HepG2 (cell line): ENCODE measurements at regions not wholly inside any gene's neighbourhood (a gene's known extent, or its start where the extent isn't known, plus 50 kb on each side); places are given as distances from the start of the nearest gene placed in this dataset.

Source experiments
- ATAC-seq: fragments of 200-7000 bp; cut with Tn5 transposase; 3 replicates; pipeline ENCODE4 v1.9.1; 2020; ENCODE audit warnings: mild to moderate bottlenecking, moderate library complexity
- BruUV-seq: library from RNA; stranded (reverse); fragments of 400-500 nt; replicated peaks from 2 replicates; lab custom pipeline; 2021; lab: Mats Ljungman, UMichigan
- CTCF ChIA-PET: fragments of 300-600 bp; formaldehyde crosslinking; extraction: SDS; loops from one replicate; lab custom pipeline; 2021; ENCODE audit warnings: low total read pairs, inconsistent platforms, low intra/inter-chr PET ratio; lab: Yijun Ruan, JAX
- POLR2A ChIA-PET: fragments of 350-600 bp; sonication (Branson Sonifier 250); formaldehyde crosslinking; loops from one replicate; lab custom pipeline; 2020; ENCODE audit warnings: antibody characterized with exemption, inconsistent platforms; lab: Yijun Ruan, JAX
- DNase-seq: peaks from one replicate; pipeline ENCODE4 v3.0.0-alpha.2; 2015; ENCODE audit warnings: low spot score
- FAIRE-seq: peaks from 3 replicates; lab custom pipeline; 2011; peaks lifted over from hg19 to GRCh38; lab: Jason Lieb, UNC
- H2AFZ ChIP-seq: one replicate; pipeline ENCODE4 v1.6.1; 2011; ENCODE audit warnings: low read length, inconsistent platforms
- H3K27ac ChIP-seq: fragments of 300-600 bp; 3 replicates; pipeline ENCODE4 v1.8.0; 2011; ENCODE audit warnings: mixed run types, mild to moderate bottlenecking, mixed read lengths, low read length, inconsistent platforms; ENCODE audit not compliant: insufficient read depth; ENCODE audit errors: extremely low read length
- H3K27me3 ChIP-seq, 2 experiments: fragments of 200-600 bp in 1 of 2; 2 replicates in 1 of 2; 3 replicates in 1 of 2; pipeline versions ENCODE4 v1.6.0 to v1.8.0; 2011; ENCODE audit warnings: low read length in 2 of 2, mild to moderate bottlenecking in 2 of 2, moderate library complexity in 2 of 2, inconsistent platforms in 1 of 2; ENCODE audit not compliant: insufficient read depth in 2 of 2, control insufficient read depth in 1 of 2
- H3K36me3 ChIP-seq, 2 experiments: fragments of 200-600 bp in 1 of 2; replicated peaks in 1 of 2; 2 replicates in 1 of 2; 3 replicates in 1 of 2; pipeline versions ENCODE4 v1.5.1 to v1.8.0; 2011; ENCODE audit warnings: low read length in 2 of 2, inconsistent platforms in 1 of 2; ENCODE audit not compliant: insufficient read depth in 2 of 2, control insufficient read depth in 1 of 2
- H3K4me1 ChIP-seq: 2 replicates; pipeline ENCODE4 v1.5.1; 2012; ENCODE audit warnings: low read length, inconsistent platforms; ENCODE audit not compliant: insufficient read depth
- H3K4me2 ChIP-seq: 2 replicates; pipeline ENCODE4 v1.6.0; 2011; ENCODE audit warnings: low read depth, low read length, inconsistent platforms
- H3K4me3 ChIP-seq, 3 experiments: fragments of 200-600 bp in 1 of 3; sonication (generic), shearing (Covaris generic) in 1 of 3; replicated peaks in 1 of 3; 2 replicates each; pipeline ENCODE4 v1.5.1; 2011 to 2016; ENCODE audit warnings: low read length in 3 of 3, inconsistent platforms in 2 of 3, low read depth in 2 of 3, mild to moderate bottlenecking in 2 of 3, control low read depth in 1 of 3, mixed read lengths in 1 of 3; ENCODE audit not compliant: insufficient read depth in 1 of 3
- H3K79me2 ChIP-seq: one replicate; pipeline ENCODE4 v1.6.1; 2011; ENCODE audit warnings: low read length, inconsistent platforms; ENCODE audit not compliant: insufficient read depth
- H3K9ac ChIP-seq: 2 replicates; pipeline ENCODE4 v1.6.0; 2011; ENCODE audit warnings: mild to moderate bottlenecking, low read depth, low read length, inconsistent platforms; ENCODE audit not compliant: insufficient read depth
- H3K9me3 ChIP-seq: 2 replicates; pipeline ENCODE4 v1.5.1; 2012; ENCODE audit warnings: mild to moderate bottlenecking, low read length
- H4K20me1 ChIP-seq: 2 replicates; pipeline ENCODE4 v1.6.0; 2011; ENCODE audit warnings: inconsistent platforms, mild to moderate bottlenecking, low read length, moderate library complexity; ENCODE audit not compliant: insufficient read depth
- BCL6 ChIP-seq: IDR thresholded peaks from 2 replicates; pipeline ENCODE4 v1.6.1; 2016; ENCODE audit warnings: missing genetic modification reagents, missing compliant biosample characterization
- BRF2 ChIP-seq: sonication (generic); formaldehyde crosslinking; IDR thresholded peaks from 2 replicates; pipeline ENCODE4 v1.8.1; 2022; ENCODE audit warnings: mild to moderate bottlenecking, missing genetic modification reagents
- CHD2 ChIP-seq: IDR thresholded peaks from 2 replicates; pipeline ENCODE4 v1.6.1; 2011; ENCODE audit warnings: low read depth, low read length, improper control_type of control experiment
- KAT8 ChIP-seq: IDR thresholded peaks from 2 replicates; pipeline ENCODE4 v1.6.1; 2016; ENCODE audit warnings: missing genetic modification reagents, missing compliant biosample characterization
- NCOA2 ChIP-seq: sonication (generic); formaldehyde crosslinking; IDR thresholded peaks from 2 replicates; pipeline ENCODE4 v1.8.0; 2022; ENCODE audit warnings: inconsistent platforms
- NR2F2 ChIP-seq: IDR thresholded peaks from 2 replicates; pipeline ENCODE4 v1.6.1; 2012; ENCODE audit warnings: low read depth, inconsistent platforms, borderline replicate concordance
- PAXIP1 ChIP-seq: sonication (generic); formaldehyde crosslinking; conservative IDR thresholded peaks from 2 replicates; pipeline ENCODE4 v1.4.0; 2020; ENCODE audit warnings: mild to moderate bottlenecking, missing genetic modification reagents, moderate library complexity
- SALL2 ChIP-seq: sonication (generic); formaldehyde crosslinking; IDR thresholded peaks from 2 replicates; pipeline ENCODE4 v1.8.1; 2023; ENCODE audit warnings: mild to moderate bottlenecking, missing genetic modification reagents, inconsistent platforms
- THAP9 ChIP-seq: sonication (generic); formaldehyde crosslinking; IDR thresholded peaks from 2 replicates; pipeline ENCODE4; 2020; ENCODE audit warnings: missing genetic modification reagents, mild to moderate bottlenecking, borderline replicate concordance
- ZC3H13 ChIP-seq: sonication (generic); formaldehyde crosslinking; IDR thresholded peaks from 2 replicates; pipeline ENCODE4 v1.8.1; 2023; ENCODE audit warnings: mild to moderate bottlenecking, missing genetic modification reagents, moderate library complexity
- ZNF274 ChIP-seq: sonication (generic); formaldehyde crosslinking; IDR thresholded peaks from 2 replicates; pipeline ENCODE4 v1.5.1; 2020; ENCODE audit warnings: mild to moderate bottlenecking, missing genetic modification reagents
- ZNF337 ChIP-seq: sonication (generic); formaldehyde crosslinking; IDR thresholded peaks from 2 replicates; pipeline ENCODE4 v1.5.1; 2020; ENCODE audit warnings: missing genetic modification reagents, low read depth, mild to moderate bottlenecking, borderline replicate concordance
- ZSCAN5A ChIP-seq: sonication (generic); formaldehyde crosslinking; IDR thresholded peaks from 2 replicates; pipeline ENCODE4 v1.8.0; 2022; ENCODE audit warnings: mild to moderate bottlenecking, missing genetic modification reagents, borderline replicate concordance
- WGBS: methylation state at CpG from one replicate; pipeline ENCODE4 v1.1.6; 2017; ENCODE audit warnings: low lambda C conversion rate; 5-methylcytosine and 5-hydroxymethylcytosine counted together
- in situ Hi-C: cut with HindIII; loops from 2 replicates; pipeline ENCODE4 v1.10.0; 2017; ENCODE audit warnings: low pct_unique_long_range_greater_than_20kb; ENCODE audit not compliant: extremely low pct_ligation_motif_present
- intact Hi-C: fragments of 100-400 bp; cut with micrococcal nuclease; formaldehyde crosslinking; loops from one replicate; pipeline ENCODE4 v1.10.0; 2022; ENCODE audit not compliant: unreplicated experiment
- TF ChIP-seq, protein P1 (sequence below): sonication (generic); formaldehyde crosslinking; conservative IDR thresholded peaks from 2 replicates; pipeline ENCODE4 v1.8.1; 2023; ENCODE audit warnings: missing genetic modification reagents

- DNase-seq (no peak), ATAC-seq (no peak), FAIRE-seq (no peak)
- intact Hi-C loops (no loop called here), in situ Hi-C loops (no loop called here)
- Histone ChIP-seq H3K79me2 (no peaks in the 10 kb centered on the region), H3K9me3 (peaks cover 21% of the 10 kb centered on the region), H4K20me1 (no peaks in the 10 kb centered on the region), H3K4me3 (no peak overlapping the region), H3K27ac (no peak overlapping the region), H3K4me1 (no peaks in the 10 kb centered on the region), H3K36me3 (no peaks in the 10 kb centered on the region), H3K9ac (no peak overlapping the region), H3K4me2 (no peak overlapping the region), H2AFZ (no peak overlapping the region), H3K27me3 (no peaks in the 10 kb centered on the region)
- ChIA-PET POLR2A (no interaction called here), CTCF (no interaction called here)
- no TSS peak for BruUV-seq
- WGBS: 35% methylated on average over 13 of the region's 13 CpGs
- TF ChIP-seq PAXIP1 (CRISPR knock-in tag) (no peak), NR2F2 (no peak), SALL2 (CRISPR knock-in tag) (no peak), ZC3H13 (CRISPR knock-in tag) (no peak), BCL6 (CRISPR knock-in tag) (no peak), BRF2 (CRISPR knock-in tag) (no peak), KAT8 (no peak), CHD2 (no peak), NCOA2 (CRISPR knock-in tag) (no peak), ZSCAN5A (CRISPR knock-in tag) (no peak), THAP9 (no peak), ZNF274 (CRISPR knock-in tag) (no peak), ZNF337 (no peak)
- TF ChIP-seq, protein P1, sequence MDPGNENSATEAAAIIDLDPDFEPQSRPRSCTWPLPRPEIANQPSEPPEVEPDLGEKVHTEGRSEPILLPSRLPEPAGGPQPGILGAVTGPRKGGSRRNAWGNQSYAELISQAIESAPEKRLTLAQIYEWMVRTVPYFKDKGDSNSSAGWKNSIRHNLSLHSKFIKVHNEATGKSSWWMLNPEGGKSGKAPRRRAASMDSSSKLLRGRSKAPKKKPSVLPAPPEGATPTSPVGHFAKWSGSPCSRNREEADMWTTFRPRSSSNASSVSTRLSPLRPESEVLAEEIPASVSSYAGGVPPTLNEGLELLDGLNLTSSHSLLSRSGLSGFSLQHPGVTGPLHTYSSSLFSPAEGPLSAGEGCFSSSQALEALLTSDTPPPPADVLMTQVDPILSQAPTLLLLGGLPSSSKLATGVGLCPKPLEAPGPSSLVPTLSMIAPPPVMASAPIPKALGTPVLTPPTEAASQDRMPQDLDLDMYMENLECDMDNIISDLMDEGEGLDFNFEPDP: no peak
Observed at GRCh38 chr3:16085884-16086608, 88.4 kb upstream of the GALNT15 start.
